K562 (cell line): ENCODE measurements at regions not wholly inside any gene's neighbourhood (a gene's known extent, or its start where the extent isn't known, plus 50 kb on each side); places are given as distances from the start of the nearest gene placed in this dataset.

Experiments used
- ATAC-seq: fragments of 200-7000 bp; cut with Tn5 transposase; 3 replicates; pipeline ENCODE4 v1.9.1; 2020; ENCODE audit warnings: moderate library complexity
- BruUV-seq: library from RNA; stranded (reverse); fragments of 400-500 nt; replicated peaks from 2 replicates; lab custom pipeline; 2021; lab: Mats Ljungman, UMichigan
- CTCF ChIA-PET: fragments of 300-600 bp; formaldehyde crosslinking; extraction: SDS; loops from one replicate; lab custom pipeline; 2021; ENCODE audit warnings: low intra/inter-chr PET ratio; lab: Yijun Ruan, JAX
- POLR2A ChIA-PET: fragments of 300-600, 350-650 bp; sonication (Branson Sonifier 250); formaldehyde crosslinking; extraction: SDS; loops from one replicate; lab custom pipeline; 2021; ENCODE audit warnings: antibody characterized with exemption, inconsistent platforms; lab: Yijun Ruan, JAX
- DNase-seq, 4 experiments: peaks; one replicate each; pipeline versions ENCODE4 v3.0.0 to v3.0.0-alpha.2; 2011 to 2018; ENCODE audit warnings: low spot score in 3 of 4, mixed read lengths in 3 of 4; ENCODE audit errors: extremely low read depth in 1 of 4
- FAIRE-seq: peaks from 2 replicates; lab custom pipeline; 2011; peaks lifted over from hg19 to GRCh38; lab: Jason Lieb, UNC
- H2AFZ ChIP-seq: 2 replicates; pipeline ENCODE4 v1.6.0; 2011; ENCODE audit warnings: low read depth, low read length, control low read depth, inconsistent platforms
- H3K27ac ChIP-seq: fragments of 200-600 bp; 3 replicates; pipeline ENCODE4 v1.8.0; 2011; ENCODE audit warnings: low read depth, mild to moderate bottlenecking, control low read depth, inconsistent platforms, low read length, moderate library complexity, mixed read lengths; ENCODE audit errors: extremely low read depth
- H3K27me3 ChIP-seq, 2 experiments: fragments of 300-600 bp in 1 of 2; 2 replicates in 1 of 2; 3 replicates in 1 of 2; pipeline versions ENCODE4 v1.6.0 to v1.8.0; 2011; ENCODE audit warnings: inconsistent platforms in 2 of 2, low read length in 2 of 2, mild to moderate bottlenecking in 1 of 2, mixed read lengths in 1 of 2, moderate library complexity in 1 of 2; ENCODE audit not compliant: control insufficient read depth in 2 of 2, insufficient read depth in 2 of 2
- H3K36me3 ChIP-seq: fragments of 300-600 bp; 3 replicates; pipeline ENCODE4 v1.8.0; 2011; ENCODE audit warnings: mild to moderate bottlenecking, low read length, inconsistent platforms; ENCODE audit not compliant: control insufficient read depth, insufficient read depth
- H3K4me1 ChIP-seq, 2 experiments: fragments of 200-600 bp in 1 of 2; replicated peaks in 1 of 2; 2 replicates in 1 of 2; 3 replicates in 1 of 2; pipeline versions ENCODE4 v1.5.1 to v1.8.0; 2011; ENCODE audit warnings: inconsistent platforms in 2 of 2, low read length in 2 of 2, mild to moderate bottlenecking in 1 of 2, mixed read lengths in 1 of 2, moderate library complexity in 1 of 2; ENCODE audit not compliant: control insufficient read depth in 2 of 2, insufficient read depth in 2 of 2
- H3K4me2 ChIP-seq: 2 replicates; pipeline ENCODE4 v1.6.1; 2011; ENCODE audit warnings: low read length, control low read depth, inconsistent platforms, mixed read lengths; ENCODE audit not compliant: insufficient read depth
- H3K4me3 ChIP-seq: fragments of 200-600 bp; sonication (generic), shearing (Covaris generic); 2 replicates; pipeline ENCODE4 v1.5.1; 2016; ENCODE audit warnings: control low read depth, inconsistent platforms
- H3K79me2 ChIP-seq: fragments of 200-600 bp; 3 replicates; pipeline ENCODE4 v1.8.0; 2011; ENCODE audit warnings: low read length, inconsistent platforms; ENCODE audit not compliant: control insufficient read depth, insufficient read depth
- H3K9ac ChIP-seq, 2 experiments: 2 replicates each; pipeline versions ENCODE4 v1.6.0 to v1.6.1; 2011; ENCODE audit warnings: low read depth in 2 of 2, low read length in 2 of 2, control low read depth in 1 of 2, inconsistent platforms in 1 of 2, mild to moderate bottlenecking in 1 of 2, mixed read lengths in 1 of 2; ENCODE audit not compliant: insufficient read depth in 1 of 2
- H3K9me1 ChIP-seq: one replicate; pipeline ENCODE4 v1.6.0; 2011; ENCODE audit warnings: inconsistent platforms, mild to moderate bottlenecking, low read length, moderate library complexity; ENCODE audit not compliant: control insufficient read depth, insufficient read depth
- H3K9me3 ChIP-seq: replicated peaks from 2 replicates; pipeline ENCODE4 v1.5.1; 2011; ENCODE audit warnings: low read depth, low read length, inconsistent platforms; ENCODE audit not compliant: control insufficient read depth, insufficient read depth
- H4K20me1 ChIP-seq: replicated peaks from 2 replicates; pipeline ENCODE4 v1.6.1; 2011; ENCODE audit warnings: low read length, inconsistent platforms, mixed read lengths; ENCODE audit not compliant: control insufficient read depth, insufficient read depth
- SMARCC2 ChIP-seq: fragments of 450-650 bp; IDR thresholded peaks from 2 replicates; pipeline ENCODE4 v1.6.1; 2017; ENCODE audit warnings: antibody characterized with exemption, moderate library complexity, mild to moderate bottlenecking, low read depth
- WGBS: fragments of 100-300 bp; shearing (Covaris generic); methylation state at CpG from one replicate; pipeline ENCODE4 v1.1.6; 2016; ENCODE audit warnings: low coverage, mixed read lengths; ENCODE audit not compliant: insufficient coverage; ENCODE audit errors: missing lambda C conversion rate; 5-methylcytosine and 5-hydroxymethylcytosine counted together
- in situ Hi-C: fragments of 300-500 bp; cut with MboI; formaldehyde crosslinking; loops from 4 replicates; pipeline ENCODE4 v1.15.0; 2018; ENCODE audit warnings: inconsistent platforms, mixed read lengths
- intact Hi-C: fragments of 100-400 bp; cut with micrococcal nuclease; formaldehyde crosslinking; loops from 2 replicates; pipeline ENCODE4 v1.14.2; 2022
- TF ChIP-seq, protein P1 (sequence below): fragments of 250-450 bp; sonication (Bioruptor Pico); IDR thresholded peaks from 2 replicates; pipeline ENCODE4 v1.4.0; 2020; ENCODE audit warnings: mild to moderate bottlenecking, moderate library complexity, borderline replicate concordance
- TF ChIP-seq, protein P2 (sequence below): sonication (generic); formaldehyde crosslinking; IDR thresholded peaks from 2 replicates; pipeline ENCODE4 v1.8.1; 2023; ENCODE audit warnings: mild to moderate bottlenecking, missing genetic modification reagents

DNA sequence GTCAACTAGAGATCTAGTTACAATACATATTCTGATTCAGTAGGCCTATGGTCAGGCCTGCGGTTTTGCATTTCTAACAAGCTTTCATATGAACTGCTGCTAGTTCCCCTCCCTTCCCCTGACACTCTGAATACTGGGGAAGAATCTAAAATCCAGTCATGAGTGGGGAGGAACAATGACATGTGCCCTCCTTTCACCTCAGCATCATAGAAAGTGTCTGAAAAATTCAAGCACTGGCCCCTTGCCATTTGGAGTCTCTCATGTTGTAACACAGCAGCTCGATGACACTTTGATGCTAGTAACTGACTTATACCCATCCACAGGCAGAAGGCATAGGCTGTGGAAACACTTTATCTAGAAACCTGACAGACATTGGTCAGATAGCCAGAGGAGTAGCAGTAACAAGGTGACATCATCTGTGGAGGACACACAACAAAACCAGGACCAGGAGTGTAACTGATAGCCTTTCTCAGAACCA, 161.9 kb upstream of the RASSF8 start:
- no peaks in the 10 kb centered on the region for H3K4me1 ChIP-seq
- BruUV-seq, result no TSS peak
- H3K9ac ChIP-seq, result no peak overlapping the region
- H2AFZ ChIP-seq, result no peak overlapping the region
- intact Hi-C loops (no loop called here), in situ Hi-C loops (no loop called here)
- ChIA-PET CTCF (no interaction called here), POLR2A (no interaction called here)
- 7% methylated on average over 2 of the region's 2 CpGs for WGBS
- H4K20me1 ChIP-seq, result no peaks in the 10 kb centered on the region
- 0 out of 5 replicates have a peak, but pooled peaks cover 0 to 5% of the 10 kb centered on the region in 2 experiments for H3K27me3 ChIP-seq
- H3K9me3 ChIP-seq, result no peaks in the 10 kb centered on the region
- H3K4me2 ChIP-seq, result no peak overlapping the region
- DNase-seq, result no peak
- H3K79me2 ChIP-seq, result no peaks in the 10 kb centered on the region
- no peak for FAIRE-seq
- no peak overlapping the region for H3K27ac ChIP-seq
- no peak overlapping the region for H3K4me3 ChIP-seq
- H3K36me3 ChIP-seq, result no peaks in the 10 kb centered on the region
- no peak for ATAC-seq
- no peak for TF ChIP-seq SMARCC2
- TF ChIP-seq, protein P1, sequence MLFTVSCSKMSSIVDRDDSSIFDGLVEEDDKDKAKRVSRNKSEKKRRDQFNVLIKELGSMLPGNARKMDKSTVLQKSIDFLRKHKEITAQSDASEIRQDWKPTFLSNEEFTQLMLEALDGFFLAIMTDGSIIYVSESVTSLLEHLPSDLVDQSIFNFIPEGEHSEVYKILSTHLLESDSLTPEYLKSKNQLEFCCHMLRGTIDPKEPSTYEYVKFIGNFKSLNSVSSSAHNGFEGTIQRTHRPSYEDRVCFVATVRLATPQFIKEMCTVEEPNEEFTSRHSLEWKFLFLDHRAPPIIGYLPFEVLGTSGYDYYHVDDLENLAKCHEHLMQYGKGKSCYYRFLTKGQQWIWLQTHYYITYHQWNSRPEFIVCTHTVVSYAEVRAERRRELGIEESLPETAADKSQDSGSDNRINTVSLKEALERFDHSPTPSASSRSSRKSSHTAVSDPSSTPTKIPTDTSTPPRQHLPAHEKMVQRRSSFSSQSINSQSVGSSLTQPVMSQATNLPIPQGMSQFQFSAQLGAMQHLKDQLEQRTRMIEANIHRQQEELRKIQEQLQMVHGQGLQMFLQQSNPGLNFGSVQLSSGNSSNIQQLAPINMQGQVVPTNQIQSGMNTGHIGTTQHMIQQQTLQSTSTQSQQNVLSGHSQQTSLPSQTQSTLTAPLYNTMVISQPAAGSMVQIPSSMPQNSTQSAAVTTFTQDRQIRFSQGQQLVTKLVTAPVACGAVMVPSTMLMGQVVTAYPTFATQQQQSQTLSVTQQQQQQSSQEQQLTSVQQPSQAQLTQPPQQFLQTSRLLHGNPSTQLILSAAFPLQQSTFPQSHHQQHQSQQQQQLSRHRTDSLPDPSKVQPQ, result no peak
- TF ChIP-seq, protein P2, sequence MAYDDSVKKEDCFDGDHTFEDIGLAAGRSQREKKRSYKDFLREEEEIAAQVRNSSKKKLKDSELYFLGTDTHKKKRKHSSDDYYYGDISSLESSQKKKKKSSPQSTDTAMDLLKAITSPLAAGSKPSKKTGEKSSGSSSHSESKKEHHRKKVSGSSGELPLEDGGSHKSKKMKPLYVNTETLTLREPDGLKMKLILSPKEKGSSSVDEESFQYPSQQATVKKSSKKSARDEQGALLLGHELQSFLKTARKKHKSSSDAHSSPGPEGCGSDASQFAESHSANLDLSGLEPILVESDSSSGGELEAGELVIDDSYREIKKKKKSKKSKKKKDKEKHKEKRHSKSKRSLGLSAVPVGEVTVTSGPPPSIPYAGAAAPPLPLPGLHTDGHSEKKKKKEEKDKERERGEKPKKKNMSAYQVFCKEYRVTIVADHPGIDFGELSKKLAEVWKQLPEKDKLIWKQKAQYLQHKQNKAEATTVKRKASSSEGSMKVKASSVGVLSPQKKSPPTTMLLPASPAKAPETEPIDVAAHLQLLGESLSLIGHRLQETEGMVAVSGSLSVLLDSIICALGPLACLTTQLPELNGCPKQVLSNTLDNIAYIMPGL, result no peak
- no peaks in the 10 kb centered on the region for H3K9me1 ChIP-seq
